ENCODE measurements at regions not wholly inside any gene's neighbourhood (a gene's known extent, or its start where the extent isn't known, plus 50 kb on each side); places are given as distances from the start of the nearest gene placed in this dataset.

GRCh38 chr14:85142982-85143381 is 387.0 kb upstream of the FLRT2 start:
- no peaks in the 10 kb centered on the region for H3F3A ChIP-seq (ENCODE audit: insufficient read depth, low read length, poor library complexity, severe bottlenecking)
- H3K9ac ChIP-seq (ENCODE audit: low read length): no peak overlapping the region
- H3K9me2 ChIP-seq (ENCODE audit: insufficient read depth, low read length): no peaks in the 10 kb centered on the region
- H2AFZ ChIP-seq (ENCODE audit: low read depth, low read length): no peak overlapping the region
- H3K27ac ChIP-seq (ENCODE audit: low read length): no peak overlapping the region
- H3K4me2 ChIP-seq (ENCODE audit: low read length): no peak overlapping the region
- no peak overlapping the region for H3K4me3 ChIP-seq (ENCODE audit: low read length)
- H3K9me3 ChIP-seq (ENCODE audit: low read length): no peaks in the 10 kb centered on the region
- no peaks in the 10 kb centered on the region for H3K27me3 ChIP-seq (ENCODE audit: insufficient read depth, low read depth, low read length)
- H4K20me1 ChIP-seq (ENCODE audit: insufficient read depth): no peaks in the 10 kb centered on the region
- TF ChIP-seq REST (IDR thresholded peaks at IDR 0.05; ENCODE audit: borderline replicate concordance) (no peak), MXI1 (conservative IDR thresholded peaks at IDR 0.05; ENCODE audit: poor library complexity, severe bottlenecking) (no peak), SMC3 (conservative IDR thresholded peaks at IDR 0.05; ENCODE audit: poor library complexity) (no peak), POLR2AphosphoS5 (IDR thresholded peaks at IDR 0.05) (no peak), EP300 (conservative IDR thresholded peaks at IDR 0.05; ENCODE audit: poor library complexity, severe bottlenecking) (no peak), RAD21 (conservative IDR thresholded peaks at IDR 0.05) (no peak), EZH2 (IDR thresholded peaks at IDR 0.05; ENCODE audit: borderline replicate concordance, insufficient read depth, low read length, poor library complexity, severe bottlenecking) (no peak), TAF1 (IDR thresholded peaks at IDR 0.05; ENCODE audit: low read depth) (no peak), CTCF (IDR thresholded peaks at IDR 0.05; ENCODE audit: poor library complexity, severe bottlenecking) (no peak)
- H3K36me3 ChIP-seq (ENCODE audit: insufficient read depth, low read length): no peaks in the 10 kb centered on the region
- H3K79me2 ChIP-seq (replicated peaks; ENCODE audit: insufficient read depth, low read length): no peaks in the 10 kb centered on the region

- no peaks in the 10 kb centered on the region for H3K36me3 ChIP-seq (ENCODE audit: insufficient read depth, low read length)
- H3K9me2 ChIP-seq (ENCODE audit: insufficient read depth, low read length): no peaks in the 10 kb centered on the region
- H3K9me3 ChIP-seq (ENCODE audit: low read length): no peaks in the 10 kb centered on the region
- H2AFZ ChIP-seq (ENCODE audit: low read depth, low read length): no peak overlapping the region
- H3K27me3 ChIP-seq (ENCODE audit: insufficient read depth, low read depth, low read length): no peaks in the 10 kb centered on the region
- no peak for TF ChIP-seq REST (IDR thresholded peaks at IDR 0.05; ENCODE audit: borderline replicate concordance)
- no peak for TF ChIP-seq SMC3 (conservative IDR thresholded peaks at IDR 0.05; ENCODE audit: poor library complexity)
- no peaks in the 10 kb centered on the region for H4K20me1 ChIP-seq (ENCODE audit: insufficient read depth)
- no peak overlapping the region for H3K27ac ChIP-seq (ENCODE audit: low read length)
- H3K4me3 ChIP-seq (ENCODE audit: low read length): no peak overlapping the region
- no peaks in the 10 kb centered on the region for H3F3A ChIP-seq (ENCODE audit: insufficient read depth, low read length, poor library complexity, severe bottlenecking)
- H3K9ac ChIP-seq (ENCODE audit: low read length): no peak overlapping the region
- H3K79me2 ChIP-seq (replicated peaks; ENCODE audit: insufficient read depth, low read length): no peaks in the 10 kb centered on the region
- H3K4me2 ChIP-seq (ENCODE audit: low read length): no peak overlapping the region
These were observed 383.2 kb upstream of the FLRT2 start for GRCh38 chr14:85146779-85147178.
